ENCODE measurements at regions not wholly inside any gene's neighbourhood (a gene's known extent, or its start where the extent isn't known, plus 50 kb on each side); places are given as distances from the start of the nearest gene placed in this dataset.

GRCh38 chr1:208475951-208476845 lies 232.0 kb upstream of the PLXNA2 start:
- TF ChIP-seq, protein P1, sequence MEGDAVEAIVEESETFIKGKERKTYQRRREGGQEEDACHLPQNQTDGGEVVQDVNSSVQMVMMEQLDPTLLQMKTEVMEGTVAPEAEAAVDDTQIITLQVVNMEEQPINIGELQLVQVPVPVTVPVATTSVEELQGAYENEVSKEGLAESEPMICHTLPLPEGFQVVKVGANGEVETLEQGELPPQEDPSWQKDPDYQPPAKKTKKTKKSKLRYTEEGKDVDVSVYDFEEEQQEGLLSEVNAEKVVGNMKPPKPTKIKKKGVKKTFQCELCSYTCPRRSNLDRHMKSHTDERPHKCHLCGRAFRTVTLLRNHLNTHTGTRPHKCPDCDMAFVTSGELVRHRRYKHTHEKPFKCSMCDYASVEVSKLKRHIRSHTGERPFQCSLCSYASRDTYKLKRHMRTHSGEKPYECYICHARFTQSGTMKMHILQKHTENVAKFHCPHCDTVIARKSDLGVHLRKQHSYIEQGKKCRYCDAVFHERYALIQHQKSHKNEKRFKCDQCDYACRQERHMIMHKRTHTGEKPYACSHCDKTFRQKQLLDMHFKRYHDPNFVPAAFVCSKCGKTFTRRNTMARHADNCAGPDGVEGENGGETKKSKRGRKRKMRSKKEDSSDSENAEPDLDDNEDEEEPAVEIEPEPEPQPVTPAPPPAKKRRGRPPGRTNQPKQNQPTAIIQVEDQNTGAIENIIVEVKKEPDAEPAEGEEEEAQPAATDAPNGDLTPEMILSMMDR (conservative IDR thresholded peaks at IDR 0.05; ENCODE audit: low read length) = no peak
- TF ChIP-seq EZH2phosphoT487 (IDR thresholded peaks at IDR 0.05; ENCODE audit: borderline replicate concordance, low read depth, low read length) = no peak
